HG03039 (cell line): ENCODE measurements at regions not wholly inside any gene's neighbourhood (a gene's known extent, or its start where the extent isn't known, plus 50 kb on each side); places are given as distances from the start of the nearest gene placed in this dataset.

ENCODE experiments used
- ATAC-seq: cut with Tn5 transposase; IDR thresholded peaks from one replicate; pipeline ENCODE4 v1.9.1; 2021; ENCODE audit warnings: mild to moderate bottlenecking, moderate library complexity; ENCODE audit not compliant: unreplicated experiment

- no peak for ATAC-seq
Observed at GRCh38 chr10:53749439-53749838, 976.9 kb upstream of the MBL2 start.

DNA sequence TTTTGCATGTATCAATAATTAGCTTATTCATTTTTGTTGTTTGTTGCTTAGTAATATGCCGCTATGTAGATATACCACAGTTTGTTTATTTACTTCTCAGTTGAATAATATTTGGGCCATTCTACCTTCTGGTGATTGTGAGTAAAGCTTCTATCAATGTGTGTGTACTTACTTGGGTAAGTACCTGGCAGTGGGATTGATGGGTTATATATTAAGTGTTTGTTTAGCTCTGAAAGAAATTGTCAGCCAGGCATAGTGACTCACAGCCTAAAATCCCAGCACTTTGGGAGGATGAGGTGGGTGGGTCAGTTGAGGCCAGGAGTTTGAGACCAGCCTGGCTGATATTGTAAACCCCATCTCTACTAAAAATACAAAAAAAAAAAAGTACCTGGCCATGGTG is 975.7 kb upstream of the MBL2 start:
- no peak for ATAC-seq

- ATAC-seq = no peak
Observed at GRCh38 chr10:53744746-53745145, 972.2 kb upstream of the MBL2 start.

DNA sequence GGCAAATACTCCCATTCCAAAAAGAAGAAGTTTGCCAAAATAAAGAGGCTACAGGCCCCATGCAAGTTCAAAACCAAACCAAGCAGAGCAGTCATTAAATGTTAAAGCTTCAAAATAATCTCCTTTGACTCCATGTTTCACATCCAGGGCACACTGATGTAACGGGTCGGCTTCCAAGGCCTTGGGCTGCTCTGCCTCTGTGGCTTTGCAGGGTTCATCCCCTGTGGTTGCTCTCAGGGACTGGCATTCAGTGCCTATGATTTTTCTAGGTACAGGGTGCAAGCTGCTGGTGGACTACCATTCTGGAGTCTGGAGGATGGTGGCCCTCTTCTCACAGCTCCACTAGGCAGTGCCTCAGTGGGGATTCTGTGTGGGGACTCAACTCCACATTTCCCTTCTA is 971.6 kb upstream of the MBL2 start:
- no peak for ATAC-seq

GRCh38 chr10:53737132-53737531 is 964.5 kb upstream of the MBL2 start:
- no peak for ATAC-seq

DNA sequence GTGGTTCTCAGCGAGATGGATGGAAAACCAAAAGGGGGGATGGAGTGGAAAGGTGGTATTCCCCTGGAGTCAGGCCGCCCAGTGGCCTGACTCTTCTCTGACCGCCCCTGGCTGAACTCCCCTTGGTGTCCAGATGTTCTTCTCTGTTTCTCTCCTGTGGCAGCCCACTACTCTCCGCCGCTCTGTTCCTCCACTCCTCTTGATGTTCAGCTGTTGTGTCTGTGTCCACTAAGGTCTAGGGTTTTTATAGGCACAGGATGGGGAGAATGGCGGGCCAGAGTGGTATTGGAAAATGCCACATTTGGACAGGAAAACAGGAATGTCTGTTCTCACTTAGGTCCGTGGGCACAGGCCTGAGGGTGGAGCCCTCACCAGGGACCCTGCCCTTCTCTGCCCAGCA is 954.3 kb upstream of the MBL2 start:
- no peak for ATAC-seq

- ATAC-seq = no peak
Observed at GRCh38 chr10:53724581-53724980, 952.0 kb upstream of the MBL2 start.

- no peak for ATAC-seq
Observed at GRCh38 chr10:53719658-53720057, 947.1 kb upstream of the MBL2 start.

DNA sequence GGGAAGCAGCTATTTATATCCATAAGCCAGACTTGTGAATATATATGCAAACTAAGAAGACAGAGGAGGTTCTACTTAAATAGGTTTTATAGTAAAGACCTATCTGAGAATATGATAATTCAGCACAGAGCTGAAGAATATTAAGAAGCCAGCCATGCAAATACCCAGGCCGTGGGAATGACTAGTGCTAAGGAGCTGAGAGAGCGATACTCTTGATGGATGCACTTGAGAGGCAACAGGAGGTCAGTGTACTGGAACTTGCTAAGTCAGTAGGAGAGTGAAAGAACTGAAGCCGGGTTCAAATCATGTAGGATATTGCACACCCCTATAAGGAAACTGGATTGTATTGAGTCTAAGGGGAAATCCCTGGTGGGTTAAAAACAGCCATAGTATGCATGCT is 943.6 kb upstream of the MBL2 start:
- no peak for ATAC-seq

GRCh38 chr10:53713431-53713830 is 940.8 kb upstream of the MBL2 start:
- no peak for ATAC-seq

DNA sequence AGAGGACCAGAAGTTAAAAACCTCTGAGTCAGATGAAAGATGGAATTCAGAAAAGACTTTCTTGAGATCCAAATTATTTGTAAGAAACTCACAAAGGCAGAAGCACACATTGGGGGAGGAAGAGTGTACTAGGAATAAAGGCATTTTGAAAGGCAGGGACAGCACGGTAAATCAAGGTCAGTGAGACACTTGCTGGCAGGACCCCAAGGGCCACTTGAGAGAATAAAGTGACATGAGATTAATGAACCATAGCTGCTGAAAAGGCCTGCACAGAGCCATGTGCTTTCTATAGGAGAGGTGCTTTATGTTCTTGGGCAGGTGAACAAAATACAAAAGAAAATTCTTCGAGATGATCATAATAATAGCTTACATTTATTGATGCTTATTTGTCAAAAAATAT is 929.9 kb upstream of the MBL2 start:
- ATAC-seq = no peak

DNA sequence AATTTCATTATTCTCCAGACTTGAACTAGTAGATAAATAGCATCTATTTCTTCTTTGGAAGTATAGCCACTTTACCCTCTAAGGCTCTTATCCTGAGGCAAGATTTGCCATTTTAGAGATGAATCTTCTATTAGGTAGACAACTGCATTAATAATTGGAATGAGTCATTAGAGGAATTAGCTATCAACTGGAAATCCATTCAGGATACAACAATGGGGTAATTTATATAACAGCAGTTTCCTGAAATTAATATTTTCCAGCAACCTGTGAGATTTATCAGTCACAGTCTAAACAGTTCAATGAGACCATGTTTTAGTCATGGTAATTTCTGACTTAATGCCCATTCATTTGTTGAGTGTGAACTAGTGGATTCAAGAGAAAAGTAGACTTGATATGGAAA is 928.6 kb upstream of the MBL2 start:
- no peak for ATAC-seq

DNA sequence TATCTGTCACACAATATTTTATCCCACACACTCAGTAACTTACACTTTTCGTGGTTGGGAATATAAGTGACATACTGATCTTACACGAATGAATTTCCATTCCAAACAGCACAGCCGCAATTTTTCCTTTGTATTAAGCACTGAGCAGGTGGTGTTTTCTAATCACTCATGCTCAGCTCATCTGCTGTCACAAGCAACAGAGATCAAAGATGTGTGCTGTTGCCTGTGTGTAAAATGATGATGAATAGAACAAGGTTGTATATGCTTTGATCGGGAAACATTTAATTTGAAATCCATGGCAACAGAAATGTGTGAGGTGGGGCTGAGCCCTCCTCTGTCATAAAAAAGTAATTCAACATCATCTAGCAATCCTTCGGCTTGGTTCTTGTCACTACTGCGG is 927.7 kb upstream of the MBL2 start:
- ATAC-seq = no peak

GRCh38 chr10:53699684-53700083 is 927.1 kb upstream of the MBL2 start:
- ATAC-seq = no peak

DNA sequence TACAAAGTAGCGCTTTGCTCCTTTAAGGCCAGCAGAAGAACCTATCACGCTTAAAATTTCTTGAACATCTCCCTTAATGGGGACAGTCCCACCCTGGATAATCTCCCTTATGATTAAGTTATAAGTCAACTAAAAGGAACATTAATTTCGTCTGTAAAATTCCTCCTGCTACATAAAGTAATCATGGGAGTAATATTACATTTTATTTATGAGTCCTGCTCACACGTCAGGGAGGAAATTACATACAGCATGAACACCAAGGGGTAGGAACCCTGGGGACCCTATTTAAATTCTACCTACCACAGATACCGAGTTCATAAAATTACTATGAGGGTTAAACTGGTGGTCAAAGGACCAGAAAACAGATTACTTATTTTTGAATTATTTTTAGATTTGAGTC is 926.6 kb upstream of the MBL2 start:
- no peak for ATAC-seq

- ATAC-seq = no peak
Observed at GRCh38 chr10:53697038-53697437, 924.5 kb upstream of the MBL2 start.

DNA sequence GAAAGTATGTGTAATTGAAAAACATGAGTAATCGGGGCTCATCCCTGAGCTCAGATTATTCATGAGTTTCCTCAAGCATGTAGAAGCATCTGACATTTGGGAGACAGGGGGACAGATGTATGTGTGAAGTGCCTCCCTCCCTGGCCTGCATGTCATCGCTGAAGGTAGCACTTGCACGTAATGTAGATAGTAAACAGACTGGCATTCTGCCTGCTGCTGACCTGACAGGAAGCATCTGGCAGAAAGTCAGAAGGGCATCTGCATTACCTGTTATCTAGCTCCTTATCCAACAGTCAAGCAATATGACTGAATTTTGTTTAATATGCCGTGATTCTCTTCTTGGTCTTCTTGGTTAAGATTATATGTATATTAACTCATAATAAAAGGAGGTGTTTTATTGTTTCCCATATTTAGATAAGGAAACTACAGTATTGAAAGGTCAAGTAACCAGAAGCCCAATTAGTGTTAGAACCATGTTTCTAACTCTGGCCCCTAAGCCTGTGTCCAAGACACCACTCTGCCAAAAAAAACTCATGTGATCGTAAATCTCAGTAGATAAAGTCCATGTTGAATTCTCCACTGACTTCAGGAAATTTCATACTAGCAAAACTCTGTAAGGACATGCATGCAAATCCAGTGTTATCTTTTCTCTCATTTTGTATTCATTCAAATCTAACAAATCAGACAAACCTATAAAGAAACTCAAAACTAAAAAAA is 918.1 kb upstream of the MBL2 start:
- ATAC-seq = no peak

GRCh38 chr10:53687800-53688199 is 915.2 kb upstream of the MBL2 start:
- ATAC-seq = no peak

DNA sequence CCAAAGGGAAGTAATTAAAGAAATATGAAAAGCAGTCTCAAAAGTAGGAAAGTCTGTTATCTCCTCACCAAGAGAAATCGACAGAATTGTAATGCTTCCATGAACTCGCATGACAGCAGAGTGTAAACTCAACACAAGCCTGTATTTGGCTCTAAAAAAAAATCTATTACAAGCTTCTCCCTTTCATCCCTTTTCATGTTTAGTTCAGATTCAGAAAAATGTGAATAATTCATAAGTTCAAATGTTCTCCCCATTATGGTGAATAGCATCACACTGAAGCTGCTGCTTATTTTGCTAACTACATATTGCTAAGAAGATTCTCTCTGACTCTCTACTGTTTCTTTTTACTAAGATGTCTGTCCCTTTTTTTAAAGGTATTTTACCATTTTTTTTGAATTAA is 910.3 kb upstream of the MBL2 start:
- ATAC-seq = no peak

DNA sequence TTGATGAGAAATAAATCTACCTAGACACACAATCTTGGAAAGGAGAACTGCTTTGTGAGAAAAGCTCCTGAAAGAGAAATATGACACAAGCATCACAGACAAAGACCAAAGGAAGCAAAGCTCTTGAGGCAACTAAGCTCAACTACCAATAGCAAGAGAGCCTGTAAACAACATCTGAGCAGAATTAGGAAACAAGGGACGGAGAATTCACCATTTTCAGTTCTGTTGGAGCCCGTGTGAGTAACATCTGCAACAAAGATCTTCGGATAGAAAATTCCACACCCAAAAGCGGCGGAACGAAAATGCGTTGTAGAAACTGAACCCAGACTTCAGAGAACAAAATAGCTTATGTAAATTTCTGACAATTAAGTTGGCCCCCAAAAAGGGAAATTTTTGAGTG is 909.9 kb upstream of the MBL2 start:
- ATAC-seq = no peak

DNA sequence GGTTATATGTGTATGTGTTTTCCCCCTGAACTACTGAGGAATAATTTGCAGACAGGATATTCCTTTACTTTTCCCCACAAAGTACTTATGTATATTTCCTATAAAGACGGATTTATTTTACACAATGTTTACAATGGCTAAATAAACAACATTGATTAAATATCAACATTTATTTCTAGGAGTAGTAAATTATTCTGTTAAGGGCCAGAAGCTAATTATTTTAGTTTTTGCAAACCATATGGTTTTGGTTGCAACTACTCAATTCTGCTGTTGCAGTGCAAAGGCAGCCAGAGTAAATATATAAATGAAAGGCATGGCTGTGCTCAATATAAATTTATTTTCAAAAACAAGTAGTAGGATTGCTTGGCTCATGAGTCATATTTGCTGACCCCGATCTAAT is 907.1 kb upstream of the MBL2 start:
- no peak for ATAC-seq

GRCh38 chr10:53675177-53675576 is 902.6 kb upstream of the MBL2 start:
- no peak for ATAC-seq

DNA sequence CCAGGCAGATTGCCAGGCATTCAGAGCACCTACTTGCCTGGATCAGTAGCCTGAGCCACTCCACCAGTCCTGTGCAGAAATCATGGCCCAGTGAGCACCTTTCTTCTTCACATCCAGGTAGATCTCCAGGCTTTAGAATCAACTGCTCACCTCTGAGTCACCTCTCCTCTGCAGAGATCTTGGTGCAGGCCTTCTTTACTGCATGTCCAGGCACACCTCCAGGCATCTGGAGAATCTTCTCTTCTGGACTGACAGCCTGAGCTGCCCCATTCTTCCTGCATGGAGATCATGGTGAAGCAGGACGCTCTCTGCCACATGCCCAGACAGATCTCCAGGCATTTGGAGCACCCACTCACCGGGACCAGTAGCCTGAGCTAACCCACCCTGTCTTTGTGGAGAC is 894.5 kb upstream of the MBL2 start:
- ATAC-seq = no peak
